ENCODE measurements at regions not wholly inside any gene's neighbourhood (a gene's known extent, or its start where the extent isn't known, plus 50 kb on each side); places are given as distances from the start of the nearest gene placed in this dataset.
"Not testable (repeated sequence)": the region's sequence is repeated elsewhere in the genome, so short reads cannot be mapped to it uniquely, and the experiment has no call there.

GRCh38 chr7:136264304-136264703 is 287.1 kb upstream of the MTPN start:
- H3K4me1 Mint-ChIP-seq (ENCODE audit: low read depth); H3K36me3 Mint-ChIP-seq; H3K4me3 Mint-ChIP-seq; H3K27me3 Mint-ChIP-seq; H3K27ac Mint-ChIP-seq: not testable (repeated sequence)
- peaks cover 30% of the 10 kb centered on the region for H3K9me3 Mint-ChIP-seq (ENCODE audit: low read depth)

GRCh38 chr7:136263112-136263860 is 286.1 kb upstream of the MTPN start:
- H3K9me3 Mint-ChIP-seq (ENCODE audit: low read depth) = peaks cover 25% of the 10 kb centered on the region
- H3K27ac Mint-ChIP-seq; H3K4me1 Mint-ChIP-seq (ENCODE audit: low read depth); H3K36me3 Mint-ChIP-seq; H3K4me3 Mint-ChIP-seq; H3K27me3 Mint-ChIP-seq: not testable (repeated sequence)

GRCh38 chr7:136260591-136260990 is 283.4 kb upstream of the MTPN start:
- H3K9me3 Mint-ChIP-seq (ENCODE audit: low read depth) = peaks cover 19% of the 10 kb centered on the region
- H3K27ac Mint-ChIP-seq; H3K36me3 Mint-ChIP-seq; H3K4me3 Mint-ChIP-seq; H3K27me3 Mint-ChIP-seq; H3K4me1 Mint-ChIP-seq (ENCODE audit: low read depth): not testable (repeated sequence)

- Mint-ChIP-seq H3K4me3 (no peak overlapping the region), H3K27me3 (no peaks in the 10 kb centered on the region), H3K27ac (no peak overlapping the region), H3K4me1 (ENCODE audit: low read depth) (no peaks in the 10 kb centered on the region), H3K9me3 (ENCODE audit: low read depth) (peaks cover 19% of the 10 kb centered on the region), H3K36me3 (no peaks in the 10 kb centered on the region)
These were observed 281.9 kb upstream of the MTPN start for GRCh38 chr7:136259074-136259473.

GRCh38 chr7:136256491-136256890 is 279.3 kb upstream of the MTPN start:
- H3K9me3 Mint-ChIP-seq (ENCODE audit: low read depth) = peaks cover 8% of the 10 kb centered on the region
- no peak overlapping the region for H3K4me3 Mint-ChIP-seq
- no peak overlapping the region for H3K27ac Mint-ChIP-seq
- no peaks in the 10 kb centered on the region for H3K36me3 Mint-ChIP-seq
- H3K27me3 Mint-ChIP-seq = no peaks in the 10 kb centered on the region
- H3K4me1 Mint-ChIP-seq (ENCODE audit: low read depth) = no peaks in the 10 kb centered on the region

- Mint-ChIP-seq H3K4me1 (ENCODE audit: low read depth) (no peaks in the 10 kb centered on the region), H3K36me3 (no peaks in the 10 kb centered on the region), H3K27me3 (no peaks in the 10 kb centered on the region), H3K9me3 (ENCODE audit: low read depth) (peaks cover 4% of the 10 kb centered on the region), H3K4me3 (no peak overlapping the region), H3K27ac (no peak overlapping the region)
These were observed 277.0 kb upstream of the MTPN start for GRCh38 chr7:136254148-136254547.

- H3K4me3 Mint-ChIP-seq = no peak overlapping the region
- H3K27me3 Mint-ChIP-seq = no peaks in the 10 kb centered on the region
- no peak overlapping the region for H3K27ac Mint-ChIP-seq
- peaks cover 2% of the 10 kb centered on the region for H3K36me3 Mint-ChIP-seq
- H3K4me1 Mint-ChIP-seq (ENCODE audit: low read depth) = no peaks in the 10 kb centered on the region
- peaks cover 4% of the 10 kb centered on the region for H3K9me3 Mint-ChIP-seq (ENCODE audit: low read depth)
These were observed 274.7 kb upstream of the MTPN start for GRCh38 chr7:136251826-136252225.

- Mint-ChIP-seq H3K9me3 (ENCODE audit: low read depth) (no peaks in the 10 kb centered on the region), H3K36me3 (peaks cover 3% of the 10 kb centered on the region), H3K4me1 (ENCODE audit: low read depth) (no peaks in the 10 kb centered on the region), H3K27me3 (no peaks in the 10 kb centered on the region), H3K27ac (no peak overlapping the region), H3K4me3 (no peak overlapping the region)
These were observed 270.1 kb upstream of the MTPN start for GRCh38 chr7:136247211-136247610.

GRCh38 chr7:136245327-136246004 is 268.3 kb upstream of the MTPN start:
- no peaks in the 10 kb centered on the region for H3K9me3 Mint-ChIP-seq (ENCODE audit: low read depth)
- no peak overlapping the region for H3K4me3 Mint-ChIP-seq
- H3K27ac Mint-ChIP-seq = no peak overlapping the region
- H3K36me3 Mint-ChIP-seq = peaks cover 3% of the 10 kb centered on the region
- H3K4me1 Mint-ChIP-seq (ENCODE audit: low read depth) = no peaks in the 10 kb centered on the region
- no peaks in the 10 kb centered on the region for H3K27me3 Mint-ChIP-seq

- H3K36me3 Mint-ChIP-seq = peaks cover 10% of the 10 kb centered on the region
- no peaks in the 10 kb centered on the region for H3K4me1 Mint-ChIP-seq (ENCODE audit: low read depth)
- H3K9me3 Mint-ChIP-seq (ENCODE audit: low read depth) = peaks cover 22% of the 10 kb centered on the region
- no peaks in the 10 kb centered on the region for H3K27me3 Mint-ChIP-seq
- H3K27ac Mint-ChIP-seq = no peak overlapping the region
- H3K4me3 Mint-ChIP-seq = no peak overlapping the region
These were observed 256.9 kb upstream of the MTPN start for GRCh38 chr7:136234040-136234439.

- Mint-ChIP-seq H3K4me1 (ENCODE audit: low read depth) (no peaks in the 10 kb centered on the region), H3K27ac (no peak overlapping the region), H3K27me3 (no peaks in the 10 kb centered on the region), H3K36me3 (peaks cover 4% of the 10 kb centered on the region), H3K9me3 (ENCODE audit: low read depth) (peaks cover 22% of the 10 kb centered on the region), H3K4me3 (no peak overlapping the region)
These were observed 253.1 kb upstream of the MTPN start for GRCh38 chr7:136230210-136230609.

- Mint-ChIP-seq H3K27me3 (no peaks in the 10 kb centered on the region), H3K4me1 (ENCODE audit: low read depth) (no peaks in the 10 kb centered on the region), H3K9me3 (ENCODE audit: low read depth) (peaks cover 22% of the 10 kb centered on the region), H3K27ac (no peak overlapping the region), H3K36me3 (peaks cover 4% of the 10 kb centered on the region), H3K4me3 (no peak overlapping the region)
These were observed 252.6 kb upstream of the MTPN start for GRCh38 chr7:136229790-136230189.

- H3K36me3 Mint-ChIP-seq = peaks cover 4% of the 10 kb centered on the region
These were observed 251.0 kb upstream of the MTPN start for GRCh38 chr7:136228171-136228570.

GRCh38 chr7:136214356-136214755 is 237.2 kb upstream of the MTPN start:
- Mint-ChIP-seq H3K4me3 (no peak overlapping the region), H3K27me3 (no peaks in the 10 kb centered on the region), H3K27ac (no peak overlapping the region), H3K9me3 (ENCODE audit: low read depth) (peaks cover 5% of the 10 kb centered on the region), H3K4me1 (ENCODE audit: low read depth) (no peaks in the 10 kb centered on the region), H3K36me3 (peaks cover 7% of the 10 kb centered on the region)

More at GRCh38 chr7:136228171-136228570, 251.0 kb upstream of the MTPN start:
- Mint-ChIP-seq H3K27ac (no peak overlapping the region), H3K4me1 (ENCODE audit: low read depth) (no peaks in the 10 kb centered on the region), H3K4me3 (no peak overlapping the region), H3K27me3 (no peaks in the 10 kb centered on the region), H3K9me3 (ENCODE audit: low read depth) (peaks cover 26% of the 10 kb centered on the region)

GRCh38 chr7:136213012-136213411 is 235.9 kb upstream of the MTPN start:
- H3K4me3 Mint-ChIP-seq = no peak overlapping the region
- H3K9me3 Mint-ChIP-seq (ENCODE audit: low read depth) = peaks cover 3% of the 10 kb centered on the region
- H3K36me3 Mint-ChIP-seq = peaks cover 4% of the 10 kb centered on the region
- no peaks in the 10 kb centered on the region for H3K4me1 Mint-ChIP-seq (ENCODE audit: low read depth)
- H3K27me3 Mint-ChIP-seq = no peaks in the 10 kb centered on the region
- H3K27ac Mint-ChIP-seq = no peak overlapping the region

GRCh38 chr7:136210664-136211063 is 233.5 kb upstream of the MTPN start:
- no peaks in the 10 kb centered on the region for H3K4me1 Mint-ChIP-seq (ENCODE audit: low read depth)
- H3K27ac Mint-ChIP-seq = no peak overlapping the region
- H3K9me3 Mint-ChIP-seq (ENCODE audit: low read depth) = peaks cover 3% of the 10 kb centered on the region
- no peak overlapping the region for H3K4me3 Mint-ChIP-seq
- H3K27me3 Mint-ChIP-seq = no peaks in the 10 kb centered on the region
- H3K36me3 Mint-ChIP-seq = peaks cover 6% of the 10 kb centered on the region

Data from activated naive CD8-positive, alpha-beta T cell (primary cell).